Myocyte (in vitro differentiated cells): ENCODE measurements at regions not wholly inside any gene's neighbourhood (a gene's known extent, or its start where the extent isn't known, plus 50 kb on each side); places are given as distances from the start of the nearest gene placed in this dataset.
"Not testable (repeated sequence)": the region's sequence is repeated elsewhere in the genome, so short reads cannot be mapped to it uniquely, and the experiment has no call there.

ENCODE experiments used
- DNase-seq: peaks from one replicate; pipeline ENCODE4 v3.0.0-alpha.2; 2012; ENCODE audit warnings: low read depth

- no peak for DNase-seq
Measured at GRCh38 chr7:94173436-94173835, 169.3 kb upstream of the BET1 start.

GRCh38 chr7:94174375-94174774, 170.2 kb upstream of the BET1 start:
- DNase-seq = no peak

- no peak for DNase-seq
Measured at GRCh38 chr7:94174956-94175355, 170.8 kb upstream of the BET1 start.

- no peak for DNase-seq
Measured at GRCh38 chr7:94176694-94177200, 172.6 kb upstream of the BET1 start.

- DNase-seq = no peak
Measured at GRCh38 chr7:94177441-94177840, 173.3 kb upstream of the BET1 start.

- DNase-seq = no peak
Measured at GRCh38 chr7:94178230-94178629, 174.1 kb upstream of the BET1 start.

GRCh38 chr7:94179466-94179865, 175.3 kb upstream of the BET1 start:
- no peak for DNase-seq

- peak; percentile 68 for DNase-seq
Measured at GRCh38 chr7:94182066-94182465, 177.9 kb upstream of the BET1 start.

GRCh38 chr7:94182721-94183120, 178.6 kb upstream of the BET1 start:
- no peak for DNase-seq

GRCh38 chr7:94183289-94183749, 179.2 kb upstream of the BET1 start:
- peak; percentile 91 for DNase-seq

- DNase-seq = no peak
Measured at GRCh38 chr7:94183891-94184290, 179.7 kb upstream of the BET1 start.

- DNase-seq = no peak
Measured at GRCh38 chr7:94188350-94188749, 184.2 kb upstream of the BET1 start.

- DNase-seq = peak; percentile 94
Measured at GRCh38 chr7:94190599-94191061, 186.5 kb upstream of the BET1 start.

GRCh38 chr7:94194426-94194825, 190.3 kb upstream of the BET1 start:
- DNase-seq = not testable (repeated sequence)

GRCh38 chr7:94195201-94195600, 191.0 kb upstream of the BET1 start:
- DNase-seq = no peak

- no peak for DNase-seq
Measured at GRCh38 chr7:94195813-94196212, 191.7 kb upstream of the BET1 start.

GRCh38 chr7:94205529-94205928, 189.2 kb upstream of the COL1A2 start:
- no peak for DNase-seq

- no peak for DNase-seq
Measured at GRCh38 chr7:94206295-94206694, 188.4 kb upstream of the COL1A2 start.

GRCh38 chr7:94212160-94212559, 182.5 kb upstream of the COL1A2 start:
- DNase-seq = no peak

GRCh38 chr7:94216944-94217461, 177.7 kb upstream of the COL1A2 start:
- DNase-seq = no peak

- no peak for DNase-seq
Measured at GRCh38 chr7:94217766-94218165, 176.9 kb upstream of the COL1A2 start.

GRCh38 chr7:94222516-94222915, 172.2 kb upstream of the COL1A2 start:
- DNase-seq = no peak

GRCh38 chr7:94223375-94224084, 171.2 kb upstream of the COL1A2 start:
- DNase-seq = peak; percentile 72
